ENCODE measurements at regions not wholly inside any gene's neighbourhood (a gene's known extent, or its start where the extent isn't known, plus 50 kb on each side); places are given as distances from the start of the nearest gene placed in this dataset.

GRCh38 chr5:104914536-104915070 is 1352.0 kb upstream of the NUDT12 start:
- Histone ChIP-seq H2AK9ac (replicated peaks; ENCODE audit: low read depth, low read length, poor library complexity) (no peak overlapping the region), H3K23ac (ENCODE audit: low read depth, low read length) (no peak overlapping the region), H3K4me1 (ENCODE audit: control insufficient read depth, insufficient read depth, low read length) (no peaks in the 10 kb centered on the region), H3K4me2 (ENCODE audit: low read depth, low read length) (no peak overlapping the region), H3K9me3 (ENCODE audit: control insufficient read depth, insufficient read depth, low read length) (peaks cover 3% of the 10 kb centered on the region), H3K18ac (ENCODE audit: low read depth, low read length) (no peak overlapping the region), H2BK20ac (ENCODE audit: low read depth, low read length) (no peak overlapping the region), H2BK5ac (ENCODE audit: low read depth, low read length, poor library complexity, severe bottlenecking) (no peak overlapping the region), H3K79me1 (ENCODE audit: low read depth in 1 of 2, low read length in 2 of 2) (no peaks in the 10 kb centered on the region), H3K36me3 (ENCODE audit: control insufficient read depth, insufficient read depth, low read length) (no peaks in the 10 kb centered on the region), H3K27ac (ENCODE audit: insufficient read depth, low read length) (no peak overlapping the region), H3K27me3 (ENCODE audit: control insufficient read depth, insufficient read depth, low read length) (no peaks in the 10 kb centered on the region), H2AFZ (replicated peaks; ENCODE audit: low read length, poor library complexity) (no peak overlapping the region), H3K4ac (ENCODE audit: low read depth, low read length) (no peak overlapping the region), H3K14ac (replicated peaks; ENCODE audit: low read depth, low read length) (no peak overlapping the region), H4K20me1 (ENCODE audit: insufficient read depth, low read length) (no peaks in the 10 kb centered on the region), H4K91ac (ENCODE audit: insufficient read depth, low read depth, low read length) (no peak overlapping the region), H3K9me1 (ENCODE audit: insufficient read depth, low read length) (no peaks in the 10 kb centered on the region), H3K56ac (ENCODE audit: extremely low read depth, insufficient read depth, low read length) (no peak overlapping the region), H3K9ac (ENCODE audit: low read depth, low read length) (no peak overlapping the region), H3K4me3 (ENCODE audit: insufficient read depth, low read depth, low read length) (no peak overlapping the region), H2BK120ac (ENCODE audit: low read depth, low read length) (no peak overlapping the region), H4K8ac (ENCODE audit: low read depth in 2 of 2, low read length in 2 of 2) (no peak overlapping the region), H2AK5ac (ENCODE audit: low read depth, low read length) (no peak overlapping the region), H4K5ac (ENCODE audit: low read depth, low read length) (no peak overlapping the region), H2BK15ac (ENCODE audit: low read depth, low read length) (no peak overlapping the region)
- no CpG with 5 or more reads among the region's 2 CpGs for WGBS, 2 experiments (ENCODE audit: extremely low coverage in 2 of 2, insufficient read length in 1 of 2)
- dilution Hi-C loops (cut with HindIII; ENCODE audit: low sequenced_read_pairs, unreplicated experiment) (no loop called here), intact Hi-C loops (cut with micrococcal nuclease) (no loop called here), in situ Hi-C loops (cut with MboI; ENCODE audit: low sequenced_read_pairs) (no loop called here)
- ATAC-seq (ENCODE audit: low read depth): no peak
- CTCF ChIA-PET: no interaction called here
- POLR2A ChIA-PET (ENCODE audit: unreplicated experiment): no interaction called here
- BruUV-seq (replicated peaks): no TSS peak
- TF ChIP-seq BHLHE40 (IDR thresholded peaks at IDR 0.05; ENCODE audit: low read depth, low read length) (no peak), USF2 (IDR thresholded peaks at IDR 0.05; ENCODE audit: low read depth, low read length) (no peak), CEBPB (IDR thresholded peaks at IDR 0.05; ENCODE audit: low read depth, low read length) (no peak), MAFK (IDR thresholded peaks at IDR 0.05; ENCODE audit: low read depth, low read length) (no peak), FOS (IDR thresholded peaks at IDR 0.05; ENCODE audit: low read depth, low read length) (no peak), ELK1 (IDR thresholded peaks at IDR 0.05; ENCODE audit: borderline replicate concordance, low read depth, low read length) (no peak)
- DNase-seq: no peak

Data from IMR-90 (cell line).